GM19455 (cell line): ENCODE measurements at regions not wholly inside any gene's neighbourhood (a gene's known extent, or its start where the extent isn't known, plus 50 kb on each side); places are given as distances from the start of the nearest gene placed in this dataset.

Experiments used
- ATAC-seq: cut with Tn5 transposase; IDR thresholded peaks from one replicate; pipeline ENCODE4 v1.9.1; 2021; ENCODE audit not compliant: unreplicated experiment

DNA sequence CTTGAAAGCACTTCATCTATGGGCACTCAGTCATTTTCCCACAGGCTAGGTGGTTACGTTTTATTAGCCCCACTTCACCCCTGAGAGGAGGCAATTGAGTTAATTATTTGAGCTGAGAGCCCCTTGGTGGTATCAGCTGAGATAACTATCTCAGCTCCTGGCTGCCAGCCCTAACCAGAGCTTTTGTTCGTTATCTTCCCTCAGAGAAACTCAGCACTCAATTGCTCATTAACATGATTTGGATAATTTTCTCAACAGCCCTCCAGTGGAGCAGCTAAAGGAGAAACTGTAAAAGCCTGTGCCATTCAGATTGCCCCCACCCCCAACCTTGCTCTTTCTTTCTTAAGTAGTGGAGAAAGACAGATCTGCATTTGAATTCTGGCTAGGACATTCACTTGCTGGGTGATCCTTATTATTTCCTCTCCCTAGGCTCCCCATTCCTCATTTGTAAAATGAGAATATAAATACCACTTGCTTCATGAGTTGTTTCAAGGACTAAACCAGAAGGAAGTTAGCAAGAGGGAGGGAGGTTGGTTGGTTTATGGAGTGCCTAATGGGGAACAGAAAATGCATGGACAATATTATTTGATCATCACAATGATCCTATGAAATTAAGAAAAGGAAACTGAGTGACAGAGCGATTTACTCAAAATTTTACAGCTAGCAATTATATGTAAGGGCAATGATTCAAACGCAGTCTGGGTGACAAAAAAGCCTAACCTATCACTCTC lies 218.7 kb upstream of the FGGY start:
- ATAC-seq, result no peak

DNA sequence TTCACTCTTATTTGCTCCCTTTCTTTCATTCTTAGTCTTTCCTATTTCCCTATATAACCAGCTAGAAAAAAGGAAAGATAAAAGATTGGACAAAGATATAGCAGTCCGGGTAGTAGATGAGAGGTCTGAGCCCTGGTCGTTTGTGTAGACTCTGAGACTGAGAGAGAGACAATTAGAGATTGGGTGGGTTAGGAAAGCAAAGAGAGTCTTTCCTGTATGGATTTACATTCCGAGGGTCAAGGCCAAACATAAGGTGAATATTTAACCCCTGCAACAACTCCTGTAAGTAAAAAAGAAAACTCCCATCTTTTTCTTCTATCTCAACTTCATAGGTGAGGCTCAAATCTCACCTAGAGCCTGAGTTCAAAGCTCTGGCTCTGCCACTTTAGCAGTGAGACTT lies 218.0 kb upstream of the FGGY start:
- ATAC-seq, result no peak

DNA sequence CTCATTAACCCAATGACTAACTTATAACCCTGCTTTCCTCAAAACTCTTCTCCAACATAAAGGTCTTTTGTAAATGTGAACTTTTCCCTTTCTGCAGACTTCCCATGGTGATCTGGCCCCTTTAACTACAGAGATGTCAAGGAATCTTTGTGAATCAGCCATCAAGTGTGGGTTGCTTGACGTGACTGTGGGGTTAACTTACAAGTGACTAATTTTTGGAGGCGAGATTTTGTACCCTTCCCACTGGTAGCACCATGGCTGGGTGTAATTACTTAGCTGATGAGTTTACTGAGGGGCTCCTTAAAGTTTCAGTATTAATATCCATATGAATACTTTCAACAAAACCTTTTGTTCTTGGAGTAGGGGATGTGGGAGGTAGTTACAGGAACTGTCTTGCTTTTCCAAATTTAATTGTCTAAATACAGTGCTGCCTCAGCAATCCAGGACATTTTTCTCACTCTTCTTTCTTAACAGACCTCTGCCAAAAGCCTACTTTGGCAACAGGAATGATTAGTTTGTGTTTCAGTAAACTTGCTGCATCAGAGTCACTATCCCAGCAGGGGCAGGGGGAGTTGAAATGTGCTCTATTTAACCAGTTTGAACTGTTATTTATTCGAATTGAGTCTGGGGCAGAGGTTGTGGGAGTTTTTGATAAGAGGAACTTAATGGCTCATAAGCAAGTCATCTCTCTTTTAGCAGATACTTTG lies 217.3 kb upstream of the FGGY start:
- no peak for ATAC-seq

DNA sequence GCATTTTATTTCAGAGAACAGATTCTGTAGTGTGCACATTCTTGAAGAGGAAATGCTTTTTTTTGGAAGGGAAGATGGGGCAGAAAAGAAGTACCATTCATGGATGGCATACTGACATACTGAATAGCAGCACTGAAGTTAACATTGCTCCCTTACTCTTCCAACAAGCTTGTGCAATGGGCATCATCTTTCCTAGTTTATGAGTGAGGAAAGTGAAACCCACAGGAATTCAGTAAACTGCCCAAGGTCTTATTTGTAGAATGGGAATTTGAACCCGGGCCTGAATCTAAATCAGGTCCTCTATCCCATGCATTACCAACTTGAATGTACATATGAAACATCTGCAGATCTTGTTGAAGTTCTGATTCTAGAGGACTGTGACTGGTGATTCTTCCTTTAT lies 215.7 kb upstream of the FGGY start:
- ATAC-seq, result no peak

DNA sequence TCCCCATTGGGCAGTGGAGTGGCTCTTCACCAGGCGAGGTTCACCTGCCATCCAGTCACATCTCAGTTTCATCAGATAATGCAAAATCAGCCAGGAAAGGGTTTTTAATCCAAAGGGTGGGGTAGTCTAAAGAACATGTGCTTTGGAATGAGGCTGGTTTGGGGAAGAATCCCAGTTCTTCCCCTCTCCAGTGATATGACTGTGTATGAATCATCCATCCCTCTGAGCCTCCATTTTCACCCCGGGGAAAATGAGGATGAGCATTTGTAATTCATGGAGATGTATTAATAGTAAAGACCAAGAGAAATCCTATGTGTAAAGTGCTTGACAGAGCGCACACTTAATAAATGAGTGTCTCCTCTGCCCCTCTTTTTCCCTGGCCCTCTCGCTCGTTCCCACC lies 215.1 kb upstream of the FGGY start:
- ATAC-seq, result no peak

DNA sequence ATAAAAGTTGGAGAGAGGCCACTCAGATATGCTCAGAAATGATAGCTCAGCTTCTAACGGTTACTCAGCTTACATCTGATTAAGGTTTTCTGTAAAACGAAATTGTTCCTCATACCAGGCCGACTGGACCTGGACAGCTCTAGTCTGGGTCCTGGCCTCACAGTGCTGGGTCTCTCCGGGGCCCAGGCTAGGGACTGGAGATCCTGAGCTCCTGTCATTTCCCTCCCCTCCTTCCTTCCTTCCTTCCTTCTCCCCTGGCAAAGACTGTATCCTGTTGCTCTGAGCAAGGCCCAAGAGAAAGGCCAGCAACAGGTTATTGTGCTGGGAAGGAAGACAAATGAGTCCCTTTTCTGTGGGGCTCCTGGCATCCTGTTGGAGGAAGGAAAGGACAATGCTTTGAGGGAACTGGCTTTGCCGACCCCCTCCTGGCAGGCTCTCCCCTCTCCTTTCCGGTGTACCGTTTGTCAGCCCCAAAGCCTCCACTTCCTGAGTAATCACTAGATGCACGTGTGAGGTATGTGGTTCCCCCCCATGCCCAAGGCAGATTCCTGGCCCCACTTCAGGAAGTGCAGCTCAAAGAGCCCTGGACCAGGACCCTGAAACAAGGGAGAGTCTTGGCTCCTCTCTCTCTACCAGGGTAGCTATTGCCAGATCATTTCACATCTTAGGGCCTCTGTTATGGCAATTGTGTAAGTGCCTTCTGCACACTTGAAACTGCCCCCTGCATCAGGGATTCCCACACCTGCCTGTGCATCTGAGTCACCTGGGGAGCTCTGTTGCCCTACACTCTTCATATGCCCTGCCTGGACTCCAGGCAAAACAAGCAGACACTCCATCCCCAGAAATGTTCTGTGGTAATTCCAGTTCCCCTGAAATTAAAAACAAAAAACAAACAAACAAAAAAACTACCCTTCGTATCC lies 212.7 kb upstream of the FGGY start:
- no peak for ATAC-seq

DNA sequence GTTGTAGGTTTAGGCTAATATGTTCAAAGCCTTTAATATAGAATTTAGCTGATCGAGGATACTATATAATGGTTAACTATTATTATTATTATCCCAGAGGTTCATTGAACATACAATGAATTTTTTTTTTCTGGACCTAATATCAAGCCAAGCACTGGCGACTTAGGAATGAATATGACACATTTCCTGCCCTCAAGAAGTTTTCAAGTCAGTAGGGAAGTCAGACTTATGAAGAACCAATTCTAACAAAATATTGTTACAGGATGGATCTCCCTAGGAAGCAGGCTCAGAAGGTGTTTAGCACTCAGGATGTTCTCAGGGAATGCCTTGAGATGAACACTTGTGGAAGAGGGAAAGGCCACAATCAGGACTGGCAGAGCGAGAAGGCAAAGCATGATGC lies 211.8 kb upstream of the FGGY start:
- ATAC-seq, result no peak

DNA sequence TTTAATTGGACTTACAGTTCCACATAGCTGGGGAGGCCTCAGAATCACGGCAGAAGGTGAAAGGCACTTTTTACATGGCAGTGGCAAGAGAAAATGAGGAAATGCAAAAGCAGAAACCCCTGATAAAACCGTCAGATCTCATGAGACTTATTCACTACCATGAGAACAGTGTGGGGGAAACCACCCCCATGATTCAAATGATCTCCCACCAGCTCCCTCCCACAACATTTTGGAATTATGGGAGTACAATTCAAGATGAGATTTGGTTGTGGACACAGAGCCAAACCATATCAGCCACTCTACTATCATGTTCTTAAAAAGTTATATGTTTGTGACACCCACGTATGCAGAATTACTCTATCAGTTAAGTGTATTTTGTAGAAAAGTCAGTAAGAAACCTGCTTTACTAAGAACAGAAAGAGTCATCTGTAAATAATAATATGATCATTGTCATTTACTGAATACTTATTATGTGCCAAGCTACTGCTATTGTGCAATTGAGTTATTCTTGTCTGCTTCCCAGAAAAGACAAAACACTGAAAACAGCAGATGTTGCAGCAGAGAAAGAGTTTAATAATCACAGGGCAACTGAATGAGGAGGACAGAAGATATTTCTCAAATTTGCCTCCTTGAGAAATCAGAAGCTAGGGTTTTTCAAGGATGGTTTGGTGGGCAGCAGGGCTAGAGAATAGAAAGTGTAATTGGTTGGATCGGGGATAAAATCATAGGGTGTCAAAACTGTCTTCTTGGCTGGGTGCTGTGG lies 207.7 kb upstream of the FGGY start:
- no peak for ATAC-seq

DNA sequence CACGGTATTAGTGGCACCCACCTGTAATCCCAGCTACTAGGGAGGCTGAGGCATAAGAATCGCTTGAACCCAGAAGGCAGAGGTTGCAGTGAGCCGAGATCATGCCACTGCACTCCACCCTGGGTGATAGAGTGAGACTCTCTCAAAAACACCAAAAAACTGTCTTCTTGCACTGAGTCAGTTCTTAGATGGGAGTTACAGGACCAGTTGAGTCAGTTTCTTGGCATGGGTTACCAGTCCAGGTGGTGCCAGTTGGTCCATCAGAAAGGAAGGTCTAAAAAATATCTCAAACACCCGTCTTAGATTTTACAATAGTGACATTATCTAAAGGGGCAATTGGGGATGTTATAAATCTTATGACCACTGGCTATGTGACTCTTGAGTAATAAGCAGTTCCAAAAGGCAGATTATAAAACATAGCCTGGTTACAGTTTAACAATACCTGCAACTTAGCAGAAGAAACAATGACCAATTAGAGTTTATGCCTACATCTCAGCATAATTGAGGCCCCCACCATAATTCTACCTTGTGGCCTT lies 206.9 kb upstream of the FGGY start:
- ATAC-seq, result no peak

DNA sequence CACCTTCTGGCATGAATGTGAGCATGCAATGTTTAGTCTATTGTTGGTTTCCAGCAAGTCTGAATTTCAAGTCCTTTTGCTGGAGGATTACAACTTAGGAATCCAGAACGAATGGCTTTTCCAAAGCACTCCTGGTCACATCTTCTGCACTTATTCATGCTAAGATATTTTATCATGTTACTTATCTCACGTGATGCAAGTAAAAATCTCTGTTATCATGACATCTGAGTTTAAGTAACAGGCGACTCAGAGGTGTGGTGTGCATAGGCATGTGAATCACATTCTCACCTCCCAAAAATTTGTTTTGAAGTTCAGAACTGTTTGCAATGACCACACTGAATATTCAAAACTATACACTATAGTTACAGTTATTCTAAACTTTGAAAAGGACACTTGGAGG lies 204.8 kb upstream of the FGGY start:
- ATAC-seq, result no peak

DNA sequence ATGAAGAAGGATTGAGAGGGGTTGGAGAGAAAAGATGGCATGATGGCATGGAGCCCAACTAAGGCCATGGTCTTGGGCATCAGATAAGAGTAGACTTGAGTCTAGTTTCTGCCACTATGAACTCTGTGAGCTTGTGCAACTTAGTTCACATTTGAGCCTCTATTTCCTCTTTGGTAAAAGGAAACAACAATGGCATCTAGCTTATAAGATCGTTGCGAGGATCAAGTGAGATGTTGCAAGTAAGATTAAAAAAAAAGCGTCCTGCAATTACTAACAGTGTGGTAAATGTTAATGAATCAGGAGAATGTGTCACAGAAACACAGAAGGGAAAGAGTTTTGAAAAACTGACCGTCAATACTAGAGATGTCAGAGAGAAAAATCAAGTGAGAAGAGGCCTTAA lies 202.9 kb upstream of the FGGY start:
- ATAC-seq, result no peak

DNA sequence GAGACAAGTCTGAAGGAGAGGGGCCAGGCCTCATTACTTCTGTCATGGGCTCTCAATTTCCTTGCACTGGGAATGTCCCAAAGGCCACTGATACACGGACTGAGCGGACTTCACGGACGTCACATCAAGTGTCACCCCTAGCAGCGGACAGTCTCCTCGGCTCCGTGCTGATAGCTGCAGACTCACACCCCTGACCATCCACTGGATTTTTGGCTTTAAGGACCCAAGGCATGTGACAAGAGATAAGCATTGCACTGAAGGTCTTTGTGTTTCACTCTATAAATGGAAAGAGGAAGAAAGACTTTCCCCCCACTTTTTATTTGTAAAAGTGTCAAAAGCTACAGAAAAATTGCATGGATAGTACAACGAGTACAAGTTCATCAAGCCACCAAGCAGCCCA lies 200.4 kb upstream of the FGGY start:
- ATAC-seq, result no peak

DNA sequence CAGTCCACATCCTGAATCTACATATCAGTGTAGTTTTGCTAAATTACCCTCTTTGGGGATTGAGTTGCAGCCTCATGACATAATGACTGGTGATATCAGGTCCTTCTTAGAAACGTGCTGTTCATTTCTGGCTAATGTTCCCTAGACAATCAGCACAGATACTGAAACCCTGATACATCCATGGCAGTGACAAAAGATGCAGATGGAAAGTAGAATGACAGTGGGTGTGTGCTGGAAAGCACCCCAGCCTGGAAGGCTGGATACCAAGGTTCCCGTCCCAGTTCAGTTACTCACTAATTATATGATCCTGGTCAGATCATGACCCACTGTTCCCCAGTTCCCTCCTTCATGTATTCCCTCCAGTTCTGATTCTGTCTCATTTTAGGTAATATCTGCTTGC lies 198.2 kb upstream of the FGGY start:
- ATAC-seq, result no peak

DNA sequence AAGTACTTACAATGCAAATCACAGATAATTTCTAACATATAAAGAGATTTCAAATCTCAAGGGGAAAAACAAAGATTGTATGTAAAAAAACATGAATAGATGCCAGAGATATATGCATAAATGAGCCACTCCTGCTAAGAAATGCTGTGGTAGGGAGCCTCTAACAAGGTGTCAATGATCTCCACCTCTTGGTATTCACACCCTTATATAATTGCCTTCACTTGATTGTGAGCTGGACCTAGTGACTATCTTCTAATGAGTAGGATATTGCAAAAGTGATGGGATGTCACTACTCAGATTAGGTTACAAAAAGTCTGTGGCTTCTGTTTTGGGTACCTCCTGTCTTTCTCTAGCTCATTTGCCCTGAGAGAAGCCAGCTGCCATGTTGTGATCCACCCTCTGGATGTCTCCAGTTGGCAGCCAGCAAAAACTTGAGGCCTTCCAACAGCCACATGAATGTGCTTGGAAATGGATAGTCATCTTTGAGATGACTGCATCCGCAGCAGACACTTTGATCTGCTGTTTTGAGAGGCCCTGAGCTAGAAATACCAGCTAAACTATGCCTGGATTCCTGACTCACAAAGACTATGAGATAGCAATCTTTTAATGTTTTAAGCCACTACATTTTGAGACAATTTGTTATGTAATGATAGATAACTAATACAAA lies 196.1 kb upstream of the FGGY start:
- ATAC-seq, result no peak

DNA sequence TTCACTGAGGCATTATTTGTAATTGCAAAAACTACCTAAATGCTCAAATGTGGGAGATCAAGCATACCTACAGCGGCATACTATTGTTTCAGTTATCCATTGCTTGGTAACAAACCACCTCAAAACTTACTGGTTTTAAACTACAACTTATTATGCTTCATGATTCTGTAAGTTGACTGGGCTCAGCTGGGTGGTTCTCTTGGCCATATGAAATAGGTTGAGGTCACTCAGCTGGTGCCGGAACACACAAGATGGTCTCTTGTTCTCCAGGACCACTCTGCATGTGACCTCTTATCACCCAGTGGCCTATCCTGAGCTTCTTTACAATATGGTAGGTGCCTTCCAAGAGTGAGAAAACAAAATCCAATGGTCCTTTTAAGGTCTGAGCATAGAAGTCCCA lies 195.4 kb upstream of the FGGY start:
- ATAC-seq, result no peak

DNA sequence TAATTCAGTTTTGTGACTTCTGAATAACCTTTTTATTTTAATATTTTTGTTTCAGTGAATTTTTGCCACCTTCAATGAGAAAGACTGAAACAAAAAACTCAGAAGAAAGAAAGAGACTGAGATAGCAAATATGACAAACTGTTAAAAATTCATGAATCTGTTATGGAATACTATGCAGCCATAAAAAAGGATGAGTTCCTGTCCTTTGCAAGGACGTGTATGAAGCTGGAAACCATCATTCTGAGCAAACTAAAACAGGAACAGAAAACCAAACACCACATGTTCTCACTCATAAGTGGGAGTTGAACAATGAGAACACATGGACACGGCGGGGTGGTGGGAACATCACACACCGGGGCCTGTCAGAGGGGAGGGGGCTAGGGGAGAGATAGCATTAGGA lies 193.4 kb upstream of the FGGY start:
- no peak for ATAC-seq

DNA sequence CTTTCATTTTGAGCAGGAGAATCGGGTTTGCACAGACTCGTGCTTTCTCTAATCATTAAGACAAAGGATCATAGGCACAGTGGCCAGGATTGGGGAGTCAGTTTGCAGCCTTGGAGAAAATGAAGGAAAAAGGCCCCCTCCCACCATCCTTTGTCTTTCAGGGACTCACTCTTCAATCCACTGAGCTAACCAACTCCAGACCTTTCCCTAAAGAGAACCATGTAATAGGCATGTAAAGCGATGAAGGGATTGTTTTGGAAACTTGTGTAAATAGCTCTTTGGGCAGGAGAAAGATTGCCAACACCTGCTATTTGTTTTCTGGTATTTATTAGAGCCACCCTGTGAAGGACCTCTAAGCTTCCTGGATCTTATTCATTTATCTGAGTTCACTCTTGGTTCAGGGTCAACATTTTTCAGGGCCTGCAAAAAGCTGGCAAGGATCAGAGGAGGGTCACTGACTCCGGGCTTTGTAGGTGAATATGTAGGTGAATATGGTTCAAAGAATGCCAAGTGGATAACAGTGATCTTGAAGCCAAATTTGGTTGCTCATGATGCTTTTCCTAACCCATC lies 192.6 kb upstream of the FGGY start:
- ATAC-seq, result no peak

DNA sequence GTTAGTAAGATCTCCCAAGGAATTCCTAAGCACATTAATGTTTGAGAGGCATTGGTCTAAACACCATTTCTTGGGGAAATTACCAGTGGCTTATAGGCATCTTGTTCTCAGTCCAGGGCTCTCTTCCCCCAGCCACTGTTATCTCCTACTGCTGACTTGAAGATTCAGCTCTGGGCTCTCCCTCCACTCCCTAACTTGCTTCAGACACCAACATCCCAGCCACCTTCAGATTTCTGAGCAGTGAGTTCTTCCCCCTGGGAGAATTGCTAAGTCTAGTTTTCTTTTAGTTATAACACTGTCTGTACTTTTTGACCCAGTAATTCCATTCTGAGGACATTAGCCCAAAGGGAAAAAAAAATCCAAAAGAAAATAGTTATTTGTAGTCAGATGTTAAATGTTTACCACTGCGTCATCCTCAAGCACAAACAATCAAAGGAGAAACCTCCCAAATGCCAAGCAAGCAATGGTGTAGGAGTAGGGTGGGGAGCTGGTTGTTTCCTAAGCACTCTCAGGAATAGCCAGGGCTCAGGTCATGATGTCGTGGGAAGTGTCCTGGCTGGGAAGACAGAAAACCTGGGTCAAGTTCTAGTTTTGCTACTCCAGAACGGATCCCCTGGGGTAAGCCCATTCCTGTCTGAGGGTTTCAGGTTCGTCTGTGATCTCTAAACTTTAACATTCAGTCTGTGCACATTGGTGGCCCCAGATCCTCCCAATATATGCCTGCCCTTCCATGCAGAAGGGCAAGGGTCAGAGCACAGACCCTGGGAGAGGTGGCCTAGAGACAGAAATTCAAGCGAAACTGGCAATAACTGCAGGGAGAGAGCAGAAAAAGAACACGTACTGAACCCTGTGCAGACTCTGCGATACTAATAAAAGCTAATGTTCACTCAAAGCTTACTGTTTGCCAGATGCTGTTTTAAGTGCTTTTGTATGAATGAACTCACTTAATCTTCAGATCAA lies 191.1 kb upstream of the FGGY start:
- no peak for ATAC-seq

DNA sequence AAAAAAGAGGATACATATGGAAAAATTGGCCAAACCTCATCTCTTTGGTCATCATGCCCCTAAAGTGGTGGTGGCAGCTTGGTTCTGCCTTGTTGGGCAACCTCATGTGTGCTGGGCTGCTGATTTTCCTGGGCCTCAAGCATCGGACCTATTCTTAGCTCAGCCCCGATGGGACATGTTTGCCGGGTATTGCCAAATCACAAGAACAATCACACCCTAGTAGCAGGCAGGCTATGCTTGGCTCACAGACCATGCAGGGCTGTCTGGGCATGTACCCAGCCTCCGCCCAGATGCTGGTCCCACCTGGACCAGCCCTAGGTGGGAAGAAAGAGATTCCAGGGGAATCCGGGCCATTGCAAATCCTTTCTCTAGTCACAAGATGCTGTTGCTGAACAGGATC lies 189.4 kb upstream of the FGGY start:
- no peak for ATAC-seq
